SK-N-SH treated with all-trans-retinoic acid at 6 μM for 48 hours (cell line): ENCODE measurements at regions not wholly inside any gene's neighbourhood (a gene's known extent, or its start where the extent isn't known, plus 50 kb on each side); places are given as distances from the start of the nearest gene placed in this dataset.
A peak's percentile ranks its signal among the peaks of the same experiment; 100 is the strongest.

Experiments used
- ATAC-seq: fragments of 200-7000 bp; cut with Tn5 transposase; 3 replicates; pipeline ENCODE4 v1.9.1; 2020; ENCODE audit warnings: mild to moderate bottlenecking, moderate library complexity
- ARNTL ChIP-seq: fragments of 450-650 bp; formaldehyde crosslinking; IDR thresholded peaks from 2 replicates; pipeline ENCODE4 v1.5.0; 2020; ENCODE audit warnings: low read depth, mild to moderate bottlenecking, moderate library complexity, borderline replicate concordance
- BACH2 ChIP-seq: fragments of 250-450 bp; sonication (Bioruptor Pico); IDR thresholded peaks from 2 replicates; pipeline ENCODE4 v1.9.0; 2021; ENCODE audit warnings: mild to moderate bottlenecking, borderline replicate concordance
- CREB5 ChIP-seq: fragments of 250-450 bp; sonication (Bioruptor Pico); IDR thresholded peaks from 2 replicates; pipeline ENCODE4 v1.5.1; 2020; ENCODE audit warnings: low read depth, mild to moderate bottlenecking, moderate library complexity
- CSDC2 ChIP-seq: fragments of 250-450 bp; sonication (Bioruptor Pico); IDR thresholded peaks from 2 replicates; pipeline ENCODE4 v1.5.0; 2020; ENCODE audit warnings: mild to moderate bottlenecking, moderate library complexity
- CSRNP3 ChIP-seq: fragments of 250-450 bp; sonication (Bioruptor Pico); IDR thresholded peaks from 2 replicates; pipeline ENCODE4 v1.5.1; 2021; ENCODE audit warnings: mild to moderate bottlenecking, moderate library complexity
- GLIS3 ChIP-seq: fragments of 250-450 bp; sonication (Bioruptor Pico); IDR thresholded peaks from 2 replicates; pipeline ENCODE4 v1.5.0; 2020; ENCODE audit warnings: mild to moderate bottlenecking, moderate library complexity
- OSR1 ChIP-seq: fragments of 250-450 bp; sonication (Bioruptor Pico); IDR thresholded peaks from 2 replicates; pipeline ENCODE4 v1.8.0; 2022; ENCODE audit warnings: moderate library complexity, mild to moderate bottlenecking, inconsistent platforms
- PATZ1 ChIP-seq: fragments of 250-450 bp; sonication (Bioruptor Pico); IDR thresholded peaks from 2 replicates; pipeline ENCODE4 v1.8.0; 2020; ENCODE audit warnings: mild to moderate bottlenecking, moderate library complexity, borderline replicate concordance
- POU6F1 ChIP-seq: fragments of 250-450 bp; sonication (Bioruptor Pico); IDR thresholded peaks from 2 replicates; pipeline ENCODE4 v1.8.0; 2021; ENCODE audit warnings: low read depth, mild to moderate bottlenecking, moderate library complexity, borderline replicate concordance
- PPARA ChIP-seq: fragments of 250-450 bp; sonication (Bioruptor Pico); IDR thresholded peaks from 2 replicates; pipeline ENCODE4 v1.5.0; 2020; ENCODE audit warnings: mild to moderate bottlenecking, borderline replicate concordance
- RARB ChIP-seq: fragments of 250-450 bp; sonication (Bioruptor Pico); IDR thresholded peaks from 2 replicates; pipeline ENCODE4 v1.8.0; 2021; ENCODE audit warnings: mild to moderate bottlenecking, moderate library complexity
- SNAI2 ChIP-seq: fragments of 250-450 bp; sonication (Bioruptor Pico); IDR thresholded peaks from 2 replicates; pipeline ENCODE4 v1.5.0; 2020; ENCODE audit warnings: mild to moderate bottlenecking, moderate library complexity
- TCF4 ChIP-seq: fragments of 250-450 bp; sonication (Bioruptor Pico); IDR thresholded peaks from 2 replicates; pipeline ENCODE4 v1.8.0; 2021; ENCODE audit warnings: mild to moderate bottlenecking, moderate library complexity, borderline replicate concordance
- TOX ChIP-seq: fragments of 250-450 bp; sonication (Bioruptor Pico); IDR thresholded peaks from 2 replicates; pipeline ENCODE4 v1.8.0; 2021; ENCODE audit warnings: mild to moderate bottlenecking, moderate library complexity, borderline replicate concordance
- TSHZ2 ChIP-seq: fragments of 250-450 bp; sonication (Bioruptor Pico); IDR thresholded peaks from 2 replicates; pipeline ENCODE4 v1.5.0; 2020; ENCODE audit warnings: mild to moderate bottlenecking, moderate library complexity
- ZC3H10 ChIP-seq: fragments of 250-450 bp; sonication (Bioruptor Pico); IDR thresholded peaks from 2 replicates; pipeline ENCODE4 v1.5.1; 2021; ENCODE audit warnings: mild to moderate bottlenecking, moderate library complexity
- ZNF70 ChIP-seq: fragments of 450-650 bp; formaldehyde crosslinking; IDR thresholded peaks from 2 replicates; pipeline ENCODE4 v1.5.0; 2020; ENCODE audit warnings: mild to moderate bottlenecking, moderate library complexity
- ZNF8 ChIP-seq: fragments of 450-650 bp; formaldehyde crosslinking; IDR thresholded peaks from 2 replicates; pipeline ENCODE4 v1.5.0; 2020; ENCODE audit warnings: mild to moderate bottlenecking, moderate library complexity

- TF ChIP-seq TCF4 (CRISPR knock-in tag), result no peak
- no peak for TF ChIP-seq OSR1 (CRISPR knock-in tag)
- no peak for TF ChIP-seq RARB
- TF ChIP-seq BACH2 (CRISPR knock-in tag), result no peak
- TF ChIP-seq CREB5 (CRISPR knock-in tag), result no peak
- TF ChIP-seq PATZ1 (CRISPR knock-in tag), result no peak
- no peak for TF ChIP-seq POU6F1 (CRISPR knock-in tag)
- TF ChIP-seq CSRNP3 (CRISPR knock-in tag), result no peak
- no peak for TF ChIP-seq TSHZ2
- TF ChIP-seq ZNF8 (CRISPR knock-in tag), result no peak
- no peak for TF ChIP-seq ARNTL (CRISPR knock-in tag)
- TF ChIP-seq SNAI2 (CRISPR knock-in tag), result no peak
- TF ChIP-seq ZNF70 (CRISPR knock-in tag), result no peak
- no peak for TF ChIP-seq TOX
- peak; percentile 47; the same call in 2 of the 3 replicates for ATAC-seq
Observed at GRCh38 chr5:159403906-159404681, 73.8 kb upstream of the IL12B start.

GRCh38 chr5:159405611-159406031, 75.3 kb upstream of the IL12B start:
- no peak for TF ChIP-seq PPARA (CRISPR knock-in tag)
- no peak for TF ChIP-seq PATZ1 (CRISPR knock-in tag)
- TF ChIP-seq BACH2 (CRISPR knock-in tag), result no peak
- TF ChIP-seq, all 23 proteins: peak for 0
- no peak for ATAC-seq

- no peak for ATAC-seq
- TF ChIP-seq CSDC2 (no peak), PATZ1 (CRISPR knock-in tag) (no peak), SNAI2 (CRISPR knock-in tag) (no peak), ZC3H10 (CRISPR knock-in tag) (no peak), CSRNP3 (CRISPR knock-in tag) (no peak), GLIS3 (CRISPR knock-in tag) (no peak), PPARA (CRISPR knock-in tag) (no peak), TSHZ2 (no peak)
Observed at GRCh38 chr5:159406571-159406970, 76.3 kb upstream of the IL12B start.
